ENCODE measurements at regions not wholly inside any gene's neighbourhood (a gene's known extent, or its start where the extent isn't known, plus 50 kb on each side); places are given as distances from the start of the nearest gene placed in this dataset.
"Not testable (repeated sequence)": the region's sequence is repeated elsewhere in the genome, so short reads cannot be mapped to it uniquely, and the experiment has no call there.

GRCh38 chr1:174080819-174081218 is 58.7 kb upstream of the RC3H1 start:
- no peak for DNase-seq (ENCODE audit: extremely low spot score)
- Histone ChIP-seq H3K4me1 (no peaks in the 10 kb centered on the region), H3K9me3 (peaks cover 0 to 4% (median 0%) of the 10 kb centered on the region in 4 donors), H3K4me3 (no peak overlapping the region), H3K27me3 (no peaks in the 10 kb centered on the region), H3K36me3 (no peaks in the 10 kb centered on the region), H3K27ac (replicated peaks in 1 of 4) (no peak overlapping the region)
- intact Hi-C loops (cut with DNase I) = no loop called here
- 85% methylated on average over 1 of the region's 1 CpG for WGBS
- TF ChIP-seq POLR2AphosphoS5 (IDR thresholded peaks at IDR 0.05) (no peak), POLR2A (IDR thresholded peaks at IDR 0.05; ENCODE audit: low read depth) (no peak), CTCF (IDR thresholded peaks at IDR 0.05) (no peak), EP300 (IDR thresholded peaks at IDR 0.05) (no peak)

- peaks cover 0 to 6% (median 1%) of the 10 kb centered on the region in 4 donors for H3K4me1 ChIP-seq
- intact Hi-C loops (cut with DNase I) = no loop called here
- H3K36me3 ChIP-seq = no peaks in the 10 kb centered on the region
- H3K4me3 ChIP-seq = no peak overlapping the region
- no peaks in the 10 kb centered on the region for H3K27me3 ChIP-seq
- TF ChIP-seq EP300 (IDR thresholded peaks at IDR 0.05) (no peak), CTCF (IDR thresholded peaks at IDR 0.05) (no peak), POLR2A (IDR thresholded peaks at IDR 0.05; ENCODE audit: low read depth) (no peak), POLR2AphosphoS5 (IDR thresholded peaks at IDR 0.05) (no peak)
- H3K9me3 ChIP-seq = peaks cover 0 to 4% (median 0%) of the 10 kb centered on the region in 4 donors
- DNase-seq (ENCODE audit: extremely low spot score) = no peak
- H3K27ac ChIP-seq (replicated peaks in 1 of 4) = no peak overlapping the region
Observed at GRCh38 chr1:174079796-174080195, 57.6 kb upstream of the RC3H1 start.

- H3K4me3 ChIP-seq; H3K9me3 ChIP-seq; H3K27ac ChIP-seq (replicated peaks in 1 of 4); H3K27me3 ChIP-seq; DNase-seq (ENCODE audit: extremely low spot score); intact Hi-C loops (cut with DNase I); H3K36me3 ChIP-seq; H3K4me1 ChIP-seq: not testable (repeated sequence)
- 81% methylated on average over 5 of the region's 5 CpGs for WGBS
Observed at GRCh38 chr1:174078916-174079315, 56.8 kb upstream of the RC3H1 start.

- Histone ChIP-seq H3K9me3 (peaks cover 0 to 4% (median 0%) of the 10 kb centered on the region in 4 donors), H3K4me3 (no peak overlapping the region), H3K36me3 (no peaks in the 10 kb centered on the region), H3K27me3 (no peaks in the 10 kb centered on the region), H3K27ac (replicated peaks in 1 of 4) (no peak overlapping the region), H3K4me1 (peaks cover 0 to 6% (median 3%) of the 10 kb centered on the region in 4 donors)
- WGBS = 66% methylated on average over 7 of the region's 7 CpGs
- intact Hi-C loops (cut with DNase I) = no loop called here
- no peak for DNase-seq (ENCODE audit: extremely low spot score)
- TF ChIP-seq CTCF (IDR thresholded peaks at IDR 0.05) = no peak
- TF ChIP-seq EP300 (IDR thresholded peaks at IDR 0.05) = no peak
- no peak for TF ChIP-seq POLR2AphosphoS5 (IDR thresholded peaks at IDR 0.05)
- TF ChIP-seq POLR2A (IDR thresholded peaks at IDR 0.05; ENCODE audit: low read depth) = no peak
Observed at GRCh38 chr1:174077749-174078490, 55.8 kb upstream of the RC3H1 start.

GRCh38 chr1:174075245-174075692 is 53.1 kb upstream of the RC3H1 start:
- H3K9me3 ChIP-seq = no peaks in the 10 kb centered on the region
- DNase-seq (ENCODE audit: extremely low spot score) = no peak
- no peaks in the 10 kb centered on the region for H3K36me3 ChIP-seq
- TF ChIP-seq EP300 (IDR thresholded peaks at IDR 0.05) = no peak
- TF ChIP-seq POLR2AphosphoS5 (IDR thresholded peaks at IDR 0.05) = no peak
- no peak for TF ChIP-seq CTCF (IDR thresholded peaks at IDR 0.05)
- no peak for TF ChIP-seq POLR2A (IDR thresholded peaks at IDR 0.05; ENCODE audit: low read depth)
- peaks cover 0 to 6% (median 3%) of the 10 kb centered on the region in 4 donors for H3K4me1 ChIP-seq
- intact Hi-C loops (cut with DNase I) = no loop called here
- no peak overlapping the region for H3K27ac ChIP-seq (replicated peaks in 1 of 4)
- 31% methylated on average over 2 of the region's 2 CpGs for WGBS
- no peak overlapping the region for H3K4me3 ChIP-seq
- H3K27me3 ChIP-seq = no peaks in the 10 kb centered on the region

Data from esophagus muscularis mucosa (tissue), 4 donors.